ENCODE measurements at regions not wholly inside any gene's neighbourhood (a gene's known extent, or its start where the extent isn't known, plus 50 kb on each side); places are given as distances from the start of the nearest gene placed in this dataset.
A peak's percentile ranks its signal among the peaks of the same experiment; 100 is the strongest.

DNA sequence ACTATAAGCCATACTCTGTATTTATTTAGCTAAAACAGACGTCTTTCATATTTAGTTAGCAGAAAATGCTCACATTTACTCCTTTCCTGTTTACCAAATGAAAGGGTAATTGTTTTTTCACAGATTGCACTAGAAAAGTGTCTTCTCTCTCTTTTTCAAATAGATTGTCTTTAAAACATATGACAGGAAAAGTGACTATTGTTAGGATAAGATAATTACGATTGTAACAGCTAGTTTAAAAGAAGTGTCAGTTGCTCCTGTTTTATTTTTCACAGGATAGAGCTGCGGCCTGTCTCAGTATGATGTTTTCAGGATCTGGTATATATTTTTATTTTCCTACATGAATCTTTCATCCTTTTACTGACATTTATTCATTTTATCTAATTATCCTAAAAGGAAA is 353.5 kb downstream of the FBXO8 start:
- no peak for DNase-seq (ENCODE audit: low spot score)

GRCh38 chr4:173924561-173924960 is 358.9 kb downstream of the FBXO8 start:
- no peak for DNase-seq (ENCODE audit: low spot score)

GRCh38 chr4:173919861-173920260 is 363.6 kb downstream of the FBXO8 start:
- DNase-seq (ENCODE audit: low spot score): no peak

DNA sequence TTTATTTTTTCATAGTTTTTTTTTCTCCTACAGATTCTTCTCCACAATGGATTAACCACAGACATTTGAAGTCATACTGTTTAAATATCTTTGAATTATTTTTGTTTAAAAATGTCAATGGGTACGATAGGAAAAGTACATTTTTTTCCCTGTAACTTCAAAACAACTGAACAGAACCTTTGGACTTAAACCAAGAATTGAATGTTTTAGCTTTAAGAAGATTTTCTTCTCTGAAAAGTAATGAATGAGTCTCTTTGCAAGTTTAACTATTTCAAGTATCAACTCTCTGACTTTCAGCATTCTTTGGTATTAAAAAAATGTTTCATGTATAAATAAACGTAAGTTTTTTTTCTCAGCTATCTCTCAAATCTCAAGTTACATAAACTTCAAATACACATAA is 364.3 kb downstream of the FBXO8 start:
- no peak for DNase-seq (ENCODE audit: low spot score)

DNA sequence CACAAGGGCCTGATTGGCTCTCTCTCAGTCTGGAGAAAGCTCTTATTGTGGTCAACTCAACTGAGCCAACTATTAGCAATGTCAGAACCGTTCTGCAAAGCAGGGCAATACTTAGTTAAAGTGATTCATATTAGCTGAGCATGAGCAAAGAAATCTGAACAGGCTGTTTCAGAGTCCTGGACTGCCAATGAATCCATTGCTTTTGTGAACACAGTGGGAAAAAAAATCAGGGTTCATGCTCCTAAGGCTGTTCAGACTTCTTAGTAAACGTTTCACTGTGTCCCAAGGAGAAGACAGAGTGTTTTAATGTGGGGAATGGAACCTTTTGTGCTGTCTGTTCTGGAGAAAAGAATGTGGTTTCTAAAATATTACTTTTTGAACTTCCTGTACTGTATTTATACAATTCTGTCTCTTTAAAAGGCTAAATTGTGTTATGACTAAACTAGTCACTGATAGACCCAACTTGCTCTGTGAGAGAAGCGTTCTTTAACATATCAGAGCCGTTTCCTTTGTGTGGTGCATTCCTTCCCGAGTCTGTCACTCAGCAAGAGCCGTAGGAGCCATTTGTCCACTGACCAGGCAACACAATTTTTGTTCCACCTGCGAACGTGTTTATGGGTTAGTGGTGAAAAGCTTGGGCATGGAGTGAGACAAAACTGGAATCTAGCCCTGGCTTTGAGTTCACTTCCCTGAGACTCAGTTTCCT is 366.1 kb downstream of the FBXO8 start:
- peak; percentile 3 for DNase-seq (ENCODE audit: low spot score)

- DNase-seq (ENCODE audit: low spot score): no peak
Measured at GRCh38 chr4:173913496-173913895, 370.0 kb downstream of the FBXO8 start.

DNA sequence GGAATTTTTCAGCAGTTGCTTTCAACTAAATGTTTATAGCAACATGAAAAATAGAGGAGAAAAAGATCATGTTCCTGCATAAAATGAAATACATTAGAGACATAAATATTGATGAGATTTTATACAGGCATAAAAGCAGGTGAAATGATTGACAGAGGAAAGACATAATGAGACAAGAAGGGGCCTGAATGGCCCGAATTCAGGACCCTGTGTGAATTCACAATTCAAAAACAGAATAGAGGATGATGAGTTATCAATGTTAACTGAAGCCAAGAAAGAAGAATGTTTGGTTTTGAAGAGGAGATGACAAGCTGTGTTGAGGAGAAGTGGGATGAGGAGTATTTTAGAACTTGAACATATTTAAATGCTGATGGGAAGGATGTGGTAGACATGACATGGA is 371.1 kb downstream of the FBXO8 start:
- DNase-seq (ENCODE audit: low spot score): no peak

DNA sequence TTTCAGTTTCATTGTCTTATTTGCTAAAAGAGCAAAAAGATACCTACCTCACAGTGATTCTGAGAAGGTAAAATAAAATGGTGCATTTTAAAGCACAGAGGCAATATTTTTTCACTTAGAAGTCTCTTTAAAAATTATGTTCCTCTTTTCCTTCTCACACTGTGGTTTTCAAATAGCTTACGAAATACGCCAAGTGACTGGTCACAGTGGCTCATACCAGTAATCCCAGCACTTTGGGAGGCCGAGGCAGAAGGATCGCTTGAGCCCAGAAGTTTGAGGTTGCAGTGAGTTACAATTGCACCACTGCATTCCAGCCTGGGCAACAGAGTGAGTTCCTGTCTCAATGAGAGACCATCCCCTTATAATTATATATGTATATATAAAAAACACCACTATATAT is 372.6 kb downstream of the FBXO8 start:
- DNase-seq (ENCODE audit: low spot score): no peak

GRCh38 chr4:173909294-173909693 is 374.2 kb downstream of the FBXO8 start:
- DNase-seq (ENCODE audit: low spot score): no peak

- DNase-seq (ENCODE audit: low spot score): no peak
Measured at GRCh38 chr4:173899813-173900212, 369.8 kb upstream of the HAND2 start.

DNA sequence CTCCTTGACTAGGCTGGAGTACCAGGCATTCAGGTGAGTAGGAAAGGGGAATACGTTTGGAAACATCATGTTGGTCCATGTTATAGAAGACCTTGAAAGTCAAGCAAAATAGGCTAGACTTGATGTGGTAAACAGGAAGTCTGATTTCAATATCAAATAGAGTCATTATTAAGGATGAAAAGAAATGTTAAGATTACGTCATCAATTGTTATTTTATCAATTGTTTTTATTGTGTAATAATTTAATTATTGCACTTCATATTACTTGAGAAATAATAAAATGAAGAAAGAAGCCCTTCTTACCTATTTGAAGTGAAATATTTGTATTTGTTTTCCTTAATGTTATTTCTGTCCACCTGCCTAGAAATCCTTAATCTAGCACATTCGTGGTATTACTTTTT is 361.0 kb upstream of the HAND2 start:
- DNase-seq (ENCODE audit: low spot score): no peak

- DNase-seq (ENCODE audit: low spot score): no peak
Measured at GRCh38 chr4:173883821-173884220, 353.8 kb upstream of the HAND2 start.

DNA sequence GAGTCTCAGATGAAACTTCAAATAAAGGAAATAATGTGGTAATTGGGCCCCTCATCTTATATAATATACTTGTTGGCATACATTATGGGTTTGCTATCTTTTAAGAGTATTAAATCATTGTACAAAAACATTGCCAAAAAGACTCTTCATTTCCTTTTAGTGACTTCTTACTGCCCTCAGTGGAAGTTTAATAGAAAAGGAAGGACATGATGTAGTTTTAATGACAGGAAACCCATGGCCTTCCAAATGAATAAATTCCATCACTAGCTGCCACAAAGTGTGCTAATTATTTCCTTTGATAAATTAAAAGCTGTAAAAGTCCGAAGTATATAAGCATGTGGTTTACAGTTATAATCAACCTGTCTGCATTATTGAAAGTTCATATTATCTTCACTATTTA is 350.9 kb upstream of the HAND2 start:
- no peak for DNase-seq (ENCODE audit: low spot score)

DNA sequence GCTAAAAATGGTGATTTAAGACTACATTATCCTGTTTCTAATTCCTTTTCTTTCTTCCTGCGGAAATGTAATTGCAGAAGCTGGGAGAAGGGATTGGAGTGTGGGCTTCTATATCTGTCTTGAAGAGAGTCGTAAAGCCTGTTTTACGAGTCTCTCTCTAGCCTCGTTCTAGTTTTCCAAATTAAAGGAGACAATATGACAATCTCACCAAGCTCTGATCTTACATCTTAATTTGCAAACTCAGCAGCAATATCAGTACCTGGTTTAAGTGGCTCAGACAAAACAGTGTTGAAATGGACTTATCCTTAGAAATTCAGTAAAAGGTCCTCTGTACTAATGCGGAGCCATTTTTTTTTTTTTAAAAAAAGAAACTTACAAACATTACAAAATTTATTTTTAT is 349.5 kb upstream of the HAND2 start:
- DNase-seq (ENCODE audit: low spot score): no peak

GRCh38 chr4:173878701-173879100 is 348.7 kb upstream of the HAND2 start:
- no peak for DNase-seq (ENCODE audit: low spot score)

GRCh38 chr4:173871643-173872042 is 341.6 kb upstream of the HAND2 start:
- DNase-seq (ENCODE audit: low spot score): no peak

DNA sequence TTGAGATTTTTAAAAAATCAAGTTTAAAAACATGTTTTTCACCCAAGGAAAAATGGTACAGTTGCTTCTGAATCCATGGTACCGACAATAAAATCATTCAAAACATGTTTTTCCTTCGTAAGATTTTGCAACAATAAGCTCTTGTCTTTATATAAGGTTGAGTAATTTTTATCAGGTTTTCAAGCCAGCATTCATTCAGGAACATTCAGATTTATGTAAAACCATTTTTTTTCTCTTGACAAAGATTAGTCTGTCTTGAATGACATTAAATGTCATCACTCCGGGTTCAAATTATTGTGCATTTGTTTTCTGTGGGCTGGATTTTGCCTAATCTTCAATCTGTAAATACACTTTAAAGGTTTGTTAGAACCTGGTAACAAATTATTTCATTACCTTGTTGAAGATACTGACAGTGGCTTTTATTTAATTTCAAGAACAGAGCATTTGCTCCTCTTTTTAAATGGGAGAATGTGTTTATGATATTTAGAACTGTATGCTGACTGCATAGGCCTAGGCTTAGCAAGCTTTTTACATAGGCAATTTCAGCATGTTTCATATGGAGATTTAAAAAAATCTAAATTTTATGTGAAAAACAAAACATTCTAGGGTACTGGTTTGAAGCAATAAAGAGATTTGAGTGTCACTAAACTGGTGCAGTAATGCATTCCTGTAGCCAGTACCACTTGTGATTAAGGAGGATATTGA is 336.4 kb upstream of the HAND2 start:
- no peak for DNase-seq (ENCODE audit: low spot score)

GRCh38 chr4:173862754-173863153 is 332.7 kb upstream of the HAND2 start:
- DNase-seq (ENCODE audit: low spot score): no peak

DNA sequence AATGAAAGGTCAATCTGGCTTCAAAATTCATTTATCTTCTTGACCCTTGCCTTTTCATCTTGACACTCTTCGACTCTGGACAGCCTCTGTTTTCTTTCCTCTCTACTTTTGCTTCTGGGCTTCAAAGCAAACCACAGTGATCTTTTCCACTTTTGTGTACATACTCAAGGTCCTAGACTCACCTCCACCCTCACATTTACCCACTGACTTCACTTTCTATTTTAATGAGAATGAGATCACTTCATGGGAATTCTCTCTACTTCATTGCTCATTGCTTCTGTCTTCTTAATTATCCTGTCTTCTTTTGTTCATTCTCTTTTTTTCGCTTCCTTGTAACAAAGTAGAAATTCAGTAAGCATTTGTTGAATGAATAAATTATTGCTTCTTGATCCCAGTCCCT is 330.1 kb upstream of the HAND2 start:
- no peak for DNase-seq (ENCODE audit: low spot score)

DNA sequence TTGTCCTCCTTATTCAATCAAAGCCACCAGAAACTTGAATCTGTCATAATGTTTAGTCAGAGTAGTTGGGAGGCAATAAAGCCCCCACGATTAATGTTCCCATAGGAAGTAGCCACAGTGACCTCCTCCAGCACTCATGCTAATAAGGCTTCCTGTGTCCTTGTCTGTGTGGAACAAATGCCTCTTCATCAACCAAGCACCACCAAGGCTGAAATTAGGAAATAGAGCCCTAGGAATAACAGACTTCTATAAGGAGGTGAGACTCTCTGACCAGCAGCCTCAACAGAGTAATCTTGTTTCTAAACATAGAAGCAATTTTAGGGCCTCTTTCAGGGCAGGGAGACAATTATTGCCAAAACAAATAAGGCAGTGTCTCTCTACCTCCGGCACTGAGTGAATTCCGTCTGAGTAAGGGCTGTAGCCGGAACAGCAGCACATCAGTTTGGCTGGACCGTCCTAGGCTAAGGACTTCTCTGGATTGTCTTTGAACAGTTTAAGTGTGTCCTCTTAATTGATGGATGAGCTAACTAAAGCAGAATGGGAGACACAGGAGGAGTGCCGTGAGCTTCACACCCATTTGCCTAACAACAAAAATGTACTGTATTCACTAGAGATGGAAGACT is 329.2 kb upstream of the HAND2 start:
- no peak for DNase-seq (ENCODE audit: low spot score)

- no peak for DNase-seq (ENCODE audit: low spot score)
Measured at GRCh38 chr4:173858471-173858870, 328.4 kb upstream of the HAND2 start.

GRCh38 chr4:173857828-173858227 is 327.8 kb upstream of the HAND2 start:
- DNase-seq (ENCODE audit: low spot score): no peak

GRCh38 chr4:173855015-173855414 is 325.0 kb upstream of the HAND2 start:
- DNase-seq (ENCODE audit: low spot score): no peak

DNA sequence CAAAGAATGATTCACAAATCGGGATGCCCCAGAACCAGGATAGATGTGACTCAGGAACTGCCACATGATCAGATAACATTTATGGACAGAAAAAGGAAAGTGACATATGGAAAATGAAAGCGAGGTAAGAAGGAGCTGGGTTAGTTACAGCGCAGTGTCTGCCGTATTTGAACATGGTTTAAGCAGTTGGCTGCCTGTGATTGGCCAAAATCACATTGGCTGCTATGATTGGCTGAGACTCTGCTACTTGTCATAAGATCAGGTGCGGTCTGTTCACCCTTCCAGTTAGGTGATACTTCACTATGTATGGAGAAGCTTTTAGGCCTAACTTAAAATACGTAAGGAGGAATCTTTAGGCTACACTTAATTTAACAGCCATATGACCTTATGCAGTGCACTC is 322.7 kb upstream of the HAND2 start:
- DNase-seq (ENCODE audit: low spot score): no peak

All from RKO (cell line).